ENCODE measurements at regions not wholly inside any gene's neighbourhood (a gene's known extent, or its start where the extent isn't known, plus 50 kb on each side); places are given as distances from the start of the nearest gene placed in this dataset.

DNA sequence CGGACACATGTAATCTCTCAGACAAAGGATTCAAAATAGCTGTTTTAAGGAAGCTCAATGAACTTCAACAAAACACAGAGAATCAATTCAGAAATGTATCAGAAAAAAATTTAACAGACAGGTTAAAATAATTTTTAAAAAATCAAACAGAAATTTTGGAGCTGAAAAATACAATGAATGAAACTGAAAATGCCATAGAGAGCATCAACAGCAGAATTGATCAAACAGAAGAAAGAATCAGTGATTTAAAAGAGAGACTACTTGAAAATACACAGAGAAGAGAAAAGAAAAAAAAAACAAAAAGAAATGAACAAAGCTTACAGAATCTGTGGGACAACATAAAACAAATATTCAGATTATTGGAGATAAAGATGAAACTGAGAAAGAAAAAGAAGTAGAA, 118.8 kb upstream of the GYPA start (continued):
- TF ChIP-seq, protein P1, sequence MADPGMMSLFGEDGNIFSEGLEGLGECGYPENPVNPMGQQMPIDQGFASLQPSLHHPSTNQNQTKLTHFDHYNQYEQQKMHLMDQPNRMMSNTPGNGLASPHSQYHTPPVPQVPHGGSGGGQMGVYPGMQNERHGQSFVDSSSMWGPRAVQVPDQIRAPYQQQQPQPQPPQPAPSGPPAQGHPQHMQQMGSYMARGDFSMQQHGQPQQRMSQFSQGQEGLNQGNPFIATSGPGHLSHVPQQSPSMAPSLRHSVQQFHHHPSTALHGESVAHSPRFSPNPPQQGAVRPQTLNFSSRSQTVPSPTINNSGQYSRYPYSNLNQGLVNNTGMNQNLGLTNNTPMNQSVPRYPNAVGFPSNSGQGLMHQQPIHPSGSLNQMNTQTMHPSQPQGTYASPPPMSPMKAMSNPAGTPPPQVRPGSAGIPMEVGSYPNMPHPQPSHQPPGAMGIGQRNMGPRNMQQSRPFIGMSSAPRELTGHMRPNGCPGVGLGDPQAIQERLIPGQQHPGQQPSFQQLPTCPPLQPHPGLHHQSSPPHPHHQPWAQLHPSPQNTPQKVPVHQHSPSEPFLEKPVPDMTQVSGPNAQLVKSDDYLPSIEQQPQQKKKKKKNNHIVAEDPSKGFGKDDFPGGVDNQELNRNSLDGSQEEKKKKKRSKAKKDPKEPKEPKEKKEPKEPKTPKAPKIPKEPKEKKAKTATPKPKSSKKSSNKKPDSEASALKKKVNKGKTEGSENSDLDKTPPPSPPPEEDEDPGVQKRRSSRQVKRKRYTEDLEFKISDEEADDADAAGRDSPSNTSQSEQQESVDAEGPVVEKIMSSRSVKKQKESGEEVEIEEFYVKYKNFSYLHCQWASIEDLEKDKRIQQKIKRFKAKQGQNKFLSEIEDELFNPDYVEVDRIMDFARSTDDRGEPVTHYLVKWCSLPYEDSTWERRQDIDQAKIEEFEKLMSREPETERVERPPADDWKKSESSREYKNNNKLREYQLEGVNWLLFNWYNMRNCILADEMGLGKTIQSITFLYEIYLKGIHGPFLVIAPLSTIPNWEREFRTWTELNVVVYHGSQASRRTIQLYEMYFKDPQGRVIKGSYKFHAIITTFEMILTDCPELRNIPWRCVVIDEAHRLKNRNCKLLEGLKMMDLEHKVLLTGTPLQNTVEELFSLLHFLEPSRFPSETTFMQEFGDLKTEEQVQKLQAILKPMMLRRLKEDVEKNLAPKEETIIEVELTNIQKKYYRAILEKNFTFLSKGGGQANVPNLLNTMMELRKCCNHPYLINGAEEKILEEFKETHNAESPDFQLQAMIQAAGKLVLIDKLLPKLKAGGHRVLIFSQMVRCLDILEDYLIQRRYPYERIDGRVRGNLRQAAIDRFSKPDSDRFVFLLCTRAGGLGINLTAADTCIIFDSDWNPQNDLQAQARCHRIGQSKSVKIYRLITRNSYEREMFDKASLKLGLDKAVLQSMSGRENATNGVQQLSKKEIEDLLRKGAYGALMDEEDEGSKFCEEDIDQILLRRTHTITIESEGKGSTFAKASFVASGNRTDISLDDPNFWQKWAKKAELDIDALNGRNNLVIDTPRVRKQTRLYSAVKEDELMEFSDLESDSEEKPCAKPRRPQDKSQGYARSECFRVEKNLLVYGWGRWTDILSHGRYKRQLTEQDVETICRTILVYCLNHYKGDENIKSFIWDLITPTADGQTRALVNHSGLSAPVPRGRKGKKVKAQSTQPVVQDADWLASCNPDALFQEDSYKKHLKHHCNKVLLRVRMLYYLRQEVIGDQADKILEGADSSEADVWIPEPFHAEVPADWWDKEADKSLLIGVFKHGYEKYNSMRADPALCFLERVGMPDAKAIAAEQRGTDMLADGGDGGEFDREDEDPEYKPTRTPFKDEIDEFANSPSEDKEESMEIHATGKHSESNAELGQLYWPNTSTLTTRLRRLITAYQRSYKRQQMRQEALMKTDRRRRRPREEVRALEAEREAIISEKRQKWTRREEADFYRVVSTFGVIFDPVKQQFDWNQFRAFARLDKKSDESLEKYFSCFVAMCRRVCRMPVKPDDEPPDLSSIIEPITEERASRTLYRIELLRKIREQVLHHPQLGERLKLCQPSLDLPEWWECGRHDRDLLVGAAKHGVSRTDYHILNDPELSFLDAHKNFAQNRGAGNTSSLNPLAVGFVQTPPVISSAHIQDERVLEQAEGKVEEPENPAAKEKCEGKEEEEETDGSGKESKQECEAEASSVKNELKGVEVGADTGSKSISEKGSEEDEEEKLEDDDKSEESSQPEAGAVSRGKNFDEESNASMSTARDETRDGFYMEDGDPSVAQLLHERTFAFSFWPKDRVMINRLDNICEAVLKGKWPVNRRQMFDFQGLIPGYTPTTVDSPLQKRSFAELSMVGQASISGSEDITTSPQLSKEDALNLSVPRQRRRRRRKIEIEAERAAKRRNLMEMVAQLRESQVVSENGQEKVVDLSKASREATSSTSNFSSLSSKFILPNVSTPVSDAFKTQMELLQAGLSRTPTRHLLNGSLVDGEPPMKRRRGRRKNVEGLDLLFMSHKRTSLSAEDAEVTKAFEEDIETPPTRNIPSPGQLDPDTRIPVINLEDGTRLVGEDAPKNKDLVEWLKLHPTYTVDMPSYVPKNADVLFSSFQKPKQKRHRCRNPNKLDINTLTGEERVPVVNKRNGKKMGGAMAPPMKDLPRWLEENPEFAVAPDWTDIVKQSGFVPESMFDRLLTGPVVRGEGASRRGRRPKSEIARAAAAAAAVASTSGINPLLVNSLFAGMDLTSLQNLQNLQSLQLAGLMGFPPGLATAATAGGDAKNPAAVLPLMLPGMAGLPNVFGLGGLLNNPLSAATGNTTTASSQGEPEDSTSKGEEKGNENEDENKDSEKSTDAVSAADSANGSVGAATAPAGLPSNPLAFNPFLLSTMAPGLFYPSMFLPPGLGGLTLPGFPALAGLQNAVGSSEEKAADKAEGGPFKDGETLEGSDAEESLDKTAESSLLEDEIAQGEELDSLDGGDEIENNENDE (IDR thresholded peaks at IDR 0.05; ENCODE audit: insufficient replicate concordance, low read length): no peak
- TF ChIP-seq TBP (IDR thresholded peaks at IDR 0.05; ENCODE audit: low read depth, low read length) (no peak), HDAC2 (IDR thresholded peaks at IDR 0.05; ENCODE audit: borderline replicate concordance in 1 of 2, low read depth in 2 of 2, low read length in 2 of 2) (no peak), GTF2F1 (IDR thresholded peaks at IDR 0.05; ENCODE audit: borderline replicate concordance, low read depth, low read length) (no peak), SRF (IDR thresholded peaks at IDR 0.05; ENCODE audit: low read depth, low read length) (no peak)
- TF ChIP-seq, protein P2, sequence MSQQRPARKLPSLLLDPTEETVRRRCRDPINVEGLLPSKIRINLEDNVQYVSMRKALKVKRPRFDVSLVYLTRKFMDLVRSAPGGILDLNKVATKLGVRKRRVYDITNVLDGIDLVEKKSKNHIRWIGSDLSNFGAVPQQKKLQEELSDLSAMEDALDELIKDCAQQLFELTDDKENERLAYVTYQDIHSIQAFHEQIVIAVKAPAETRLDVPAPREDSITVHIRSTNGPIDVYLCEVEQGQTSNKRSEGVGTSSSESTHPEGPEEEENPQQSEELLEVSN (IDR thresholded peaks at IDR 0.05): no peak

Data from H1 (cell line).